ENCODE measurements at regions not wholly inside any gene's neighbourhood (a gene's known extent, or its start where the extent isn't known, plus 50 kb on each side); places are given as distances from the start of the nearest gene placed in this dataset.

- Histone ChIP-seq H4K20me1 (replicated peaks in 1 of 2; ENCODE audit: control insufficient read depth in 1 of 2, insufficient read depth in 2 of 2, low read length in 2 of 2) (no peaks in the 10 kb centered on the region), H3K56ac (replicated peaks; ENCODE audit: insufficient read length, low read depth, low read length) (no peak overlapping the region), H3K4me2 (ENCODE audit: insufficient read depth in 1 of 2, low read depth in 2 of 2, low read length in 2 of 2) (no peak overlapping the region), H2BK120ac (replicated peaks; ENCODE audit: low read depth, low read length) (no peak overlapping the region), H2BK20ac (ENCODE audit: low read length) (no peak overlapping the region), H2AK5ac (ENCODE audit: low read depth, low read length) (no peak overlapping the region), H3K79me2 (ENCODE audit: control insufficient read depth in 1 of 2, insufficient read depth in 2 of 2, low read length in 2 of 2) (no peaks in the 10 kb centered on the region), H3K4me3 (ENCODE audit: extremely low read depth in 1 of 4, insufficient read depth in 2 of 4, low read depth in 3 of 4, low read length in 4 of 4) (no peak overlapping the region), H2AFZ (ENCODE audit: low read length) (no peak overlapping the region), H3K4ac (replicated peaks; ENCODE audit: insufficient read length, low read depth, low read length) (no peak overlapping the region), H2BK15ac (ENCODE audit: low read length) (no peak overlapping the region), H3K9me3 (ENCODE audit: insufficient read depth in 2 of 2, low read depth in 1 of 2, low read length in 1 of 2) (no peaks in the 10 kb centered on the region), H4K5ac (ENCODE audit: insufficient read length, low read depth, low read length) (no peak overlapping the region), H2BK5ac (ENCODE audit: low read depth, low read length) (no peak overlapping the region), H3K27me3 (replicated peaks in 1 of 4; ENCODE audit: control insufficient read depth in 3 of 4, extremely low read depth in 1 of 4, insufficient read depth in 3 of 4, low read length in 3 of 4) (no peaks in the 10 kb centered on the region), H3K23ac (ENCODE audit: insufficient read length) (no peak overlapping the region), H3K23me2 (ENCODE audit: low read depth, low read length) (no peaks in the 10 kb centered on the region), H3K27ac (ENCODE audit: low read depth, low read length) (no peak overlapping the region), H4K8ac (ENCODE audit: extremely low read depth, insufficient read depth, low read length) (no peak overlapping the region), H3K9ac (replicated peaks in 1 of 4; ENCODE audit: extremely low read depth in 1 of 4, low read depth in 3 of 4, low read length in 3 of 4) (no peak overlapping the region), H2BK12ac (ENCODE audit: low read depth, low read length) (no peak overlapping the region), H3K36me3 (ENCODE audit: control insufficient read depth in 2 of 4, insufficient read depth in 4 of 4, low read length in 3 of 4) (no peaks in the 10 kb centered on the region), H3K18ac (ENCODE audit: extremely low read depth, low read length) (no peak overlapping the region), H3K4me1 (replicated peaks in 1 of 4; ENCODE audit: control insufficient read depth in 3 of 4, insufficient read depth in 4 of 4, low read length in 3 of 4) (no peaks in the 10 kb centered on the region), H3K79me1 (ENCODE audit: low read depth, low read length) (no peaks in the 10 kb centered on the region), H3K14ac (ENCODE audit: insufficient read length) (no peak overlapping the region), H4K91ac (replicated peaks; ENCODE audit: insufficient read length, low read length) (no peak overlapping the region)
- CTCF ChIA-PET (ENCODE audit: partially characterized antibody): interaction anchor here (0.8 to 2.4 kb wide), 6 partner anchors 33 to 495 kb away, joined by 3 to 14 read pairs (median 4); no protein-coding TSS in a partner anchor
- TF ChIP-seq POLR2A (IDR thresholded peaks at IDR 0.05; ENCODE audit: control extremely low read depth in 1 of 2, low read depth in 2 of 2, low read length in 2 of 2) (no peak), HDAC6 (IDR thresholded peaks at IDR 0.05; ENCODE audit: low read depth, low read length) (no peak)
- no peak for DNase-seq (ENCODE audit: low read depth in 1 of 2, low spot score in 2 of 2)
- WGBS, 2 experiments (ENCODE audit: extremely low coverage in 1 of 2, insufficient coverage in 1 of 2, insufficient read length in 1 of 2, insufficient replicate concordance in 2 of 2, low coverage in 1 of 2, low lambda C conversion rate in 2 of 2, missing lambda C conversion rate in 1 of 2): 80% methylated on average over 4 of the region's 4 CpGs; no CpG with 5 or more reads in 1 of the 2 experiments
- POLR2A ChIA-PET (ENCODE audit: partially characterized antibody): no interaction called here
- FAIRE-seq: no peak
Observed at GRCh38 chr6:122872311-122872710, 83.3 kb downstream of the SMPDL3A start.

Data from H1 (cell line).